B cell (primary cell): ENCODE measurements at regions not wholly inside any gene's neighbourhood (a gene's known extent, or its start where the extent isn't known, plus 50 kb on each side); places are given as distances from the start of the nearest gene placed in this dataset.

ENCODE experiments used
- ATAC-seq: fragments of 200-7000 bp; cut with Tn5 transposase; one replicate; pipeline ENCODE4 v1.10.0; 2021; ENCODE audit warnings: low read depth, mild to moderate bottlenecking, moderate number of reproducible peaks, moderate library complexity
- CTCF ChIA-PET: fragments of 350-600 bp; sonication (Branson Sonifier 250); formaldehyde crosslinking; loops from one replicate; lab custom pipeline; 2021; ENCODE audit warnings: antibody characterized with exemption, inconsistent platforms; lab: Charles Lee
- POLR2A ChIA-PET: fragments of 350-600 bp; sonication (Branson Sonifier 250); formaldehyde crosslinking; loops from one replicate; lab custom pipeline; 2021; ENCODE audit warnings: antibody characterized with exemption; lab: Charles Lee
- DNase-seq: peaks from one replicate; pipeline ENCODE4 v3.0.0; 2013
- H2AFZ ChIP-seq: 2 replicates; pipeline ENCODE4 v1.6.1; 2012; ENCODE audit warnings: mild to moderate bottlenecking, low read depth, low read length; ENCODE audit not compliant: insufficient read depth, poor library complexity, severe bottlenecking
- H3K27ac ChIP-seq, 2 donors: 1 replicate in 1 of 2; 2 replicates in 1 of 2; pipeline ENCODE4 v1.5.1; 2012 to 2013; ENCODE audit warnings: low read length in 2 of 2, mild to moderate bottlenecking in 2 of 2, moderate library complexity in 1 of 2
- H3K27me3 ChIP-seq, 4 experiments: fragments of 200-600 bp in 1 of 4; sonication (generic) in 1 of 4; replicated peaks in 1 of 4; 1 replicate in 2 of 4; 2 replicates in 2 of 4; pipeline versions ENCODE4 v1.6.1 to v1.7.0; 2013 to 2016; ENCODE audit warnings: low read length in 3 of 4, mild to moderate bottlenecking in 2 of 4, mixed read lengths in 1 of 4, moderate library complexity in 1 of 4; ENCODE audit not compliant: insufficient read depth in 4 of 4, control insufficient read depth in 3 of 4; ENCODE audit errors: control extremely low read depth in 1 of 4
- H3K36me3 ChIP-seq, 2 experiments: replicated peaks in 1 of 2; 1 replicate in 1 of 2; 2 replicates in 1 of 2; pipeline versions ENCODE4 v1.6.1 to v1.7.1; 2013; ENCODE audit warnings: low read length in 1 of 2; ENCODE audit not compliant: insufficient read depth in 2 of 2, control insufficient read depth in 1 of 2; ENCODE audit errors: control extremely low read depth in 1 of 2, extremely low read depth in 1 of 2
- H3K4me1 ChIP-seq, 2 donors: fragments of 200-600 bp in 1 of 2; sonication (generic) in 1 of 2; 1 replicate in 1 of 2; 2 replicates in 1 of 2; pipeline versions ENCODE4 v1.5.1 to v1.6.1; 2013 to 2017; ENCODE audit warnings: low read length in 2 of 2; ENCODE audit not compliant: control insufficient read depth in 2 of 2, insufficient read depth in 2 of 2
- H3K4me2 ChIP-seq: replicated peaks from 2 replicates; pipeline ENCODE3; 2012; ENCODE audit warnings: mild to moderate bottlenecking, low read depth, low read length; ENCODE audit not compliant: poor library complexity, severe bottlenecking
- H3K4me3 ChIP-seq, 5 experiments: fragments of 200-600 bp in 1 of 5; sonication (generic) in 1 of 5; 1 replicate in 3 of 5; 2 replicates in 2 of 5; pipeline versions ENCODE4 v1.5.1 to v1.7.0; 2011 to 2016; ENCODE audit warnings: low read length in 4 of 5, mild to moderate bottlenecking in 4 of 5, low read depth in 2 of 5, control low read depth in 1 of 5, moderate library complexity in 1 of 5; ENCODE audit not compliant: insufficient read depth in 1 of 5; ENCODE audit errors: control extremely low read depth in 1 of 5, extremely low read depth in 1 of 5
- H3K79me2 ChIP-seq: fragments of 200-600 bp; sonication (generic); one replicate; pipeline ENCODE4 v1.6.0; 2016; ENCODE audit warnings: low read length; ENCODE audit not compliant: control insufficient read depth, insufficient read depth
- H3K9ac ChIP-seq: fragments of 200-600 bp; sonication (generic); 2 replicates; pipeline ENCODE4 v1.6.1; 2017; ENCODE audit warnings: mild to moderate bottlenecking, low read length, moderate library complexity
- H3K9me3 ChIP-seq, 3 donors: one replicate each; pipeline versions ENCODE4 v1.6.1 to v1.7.1; 2013; ENCODE audit warnings: low read length in 2 of 3; ENCODE audit not compliant: control insufficient read depth in 2 of 3, insufficient read depth in 1 of 3; ENCODE audit errors: control extremely low read depth in 1 of 3
- H4K20me1 ChIP-seq: 2 replicates; pipeline ENCODE4 v1.6.0; 2012; ENCODE audit warnings: mild to moderate bottlenecking, low read length; ENCODE audit not compliant: insufficient read depth, control insufficient read depth, poor library complexity, severe bottlenecking
- H3K27ac Mint-ChIP-seq: one replicate; pipeline ENCODE4 v1.8.0; 2021; ENCODE audit warnings: mixed read lengths
- H3K27me3 Mint-ChIP-seq: one replicate; pipeline ENCODE4 v1.8.0; 2021; ENCODE audit warnings: mixed read lengths
- H3K4me1 Mint-ChIP-seq: one replicate; pipeline ENCODE4 v1.8.0; 2021; ENCODE audit warnings: mixed read lengths
- H3K4me3 Mint-ChIP-seq: one replicate; pipeline ENCODE4 v1.8.0; 2021; ENCODE audit warnings: mixed read lengths
- H3K9me3 Mint-ChIP-seq: one replicate; pipeline ENCODE4 v1.8.0; 2022; ENCODE audit warnings: mixed read lengths; ENCODE audit not compliant: insufficient read depth
- CTCF ChIP-seq: fragments of 200-600 bp; IDR thresholded peaks from one replicate; pipeline ENCODE4 v1.8.0; 2022; ENCODE audit warnings: antibody characterized with exemption, mild to moderate bottlenecking
- EZH2 ChIP-seq: IDR thresholded peaks from 2 replicates; pipeline ENCODE4 v1.6.1; 2012; ENCODE audit warnings: borderline replicate concordance, low read depth, mild to moderate bottlenecking, moderate library complexity, low read length; ENCODE audit not compliant: insufficient read depth, poor library complexity, severe bottlenecking
- WGBS: methylation state at CpG from one replicate; pipeline ENCODE4 v1.1.5; 2013; ENCODE audit warnings: missing lambda C conversion rate; ENCODE audit not compliant: insufficient coverage; 5-methylcytosine and 5-hydroxymethylcytosine counted together
- intact Hi-C: fragments of 100-400 bp; cut with micrococcal nuclease; formaldehyde crosslinking; loops from one replicate; pipeline ENCODE4 v1.10.0; 2022

DNA sequence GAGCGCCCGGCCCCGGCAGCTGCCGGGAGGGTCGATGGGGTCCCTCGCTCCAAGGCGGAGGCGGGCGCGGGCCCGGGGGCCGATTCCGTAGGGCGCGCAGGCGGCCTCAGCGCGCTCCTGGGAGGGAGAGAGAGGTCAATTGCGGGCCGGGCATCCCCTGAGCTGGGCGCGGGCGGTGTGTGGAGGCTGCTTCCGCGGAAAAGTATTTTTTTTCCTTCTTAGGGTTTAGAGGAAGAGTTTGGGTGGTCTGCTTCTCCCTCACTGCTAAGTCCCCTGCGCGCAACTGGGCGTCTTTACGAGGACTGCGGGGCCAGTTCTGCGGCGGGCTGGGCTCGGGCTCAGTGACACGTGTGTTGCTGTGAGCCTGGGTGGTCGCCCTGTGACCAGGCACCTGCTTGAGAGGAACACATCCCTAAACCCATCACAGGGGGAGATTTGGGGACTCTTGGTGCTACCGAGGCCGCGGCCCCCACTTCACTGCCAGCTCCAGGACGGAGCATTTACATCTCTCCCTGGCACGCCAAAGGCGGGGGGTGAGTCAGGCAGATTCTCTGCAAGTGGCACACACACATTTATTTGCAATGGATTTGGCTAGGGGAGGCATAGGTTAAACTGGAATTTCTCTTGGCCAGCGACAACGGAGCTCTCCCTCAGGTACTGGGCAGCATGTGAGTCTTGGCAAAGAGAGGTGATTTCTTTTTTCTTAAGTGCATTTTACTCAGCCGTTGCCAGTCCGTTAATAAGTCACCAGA is 151.2 kb upstream of the SLC4A4 start:
- Histone ChIP-seq H4K20me1 (no peaks in the 10 kb centered on the region), H3K79me2 (no peaks in the 10 kb centered on the region), H3K36me3 (no peaks in the 10 kb centered on the region), H2AFZ (peak overlapping the region; percentile 73), H3K27ac (no peak overlapping the region), H3K9ac (peak overlapping the region; percentile 56), H3K9me3 (no peaks in the 10 kb centered on the region), H3K4me2 (peak overlapping the region; percentile 93), H3K4me3 (peak overlapping the region in 4 of 5 experiments; percentile 6 to 61 (median 57)), H3K27me3 (peaks cover 0 to 46% (median 26%) of the 10 kb centered on the region in 4 experiments), H3K4me1 (peaks cover 15 to 19% of the 10 kb centered on the region in 2 donors)
- Mint-ChIP-seq H3K4me3 (peak overlapping the region; percentile 84), H3K4me1 (peaks cover 23% of the 10 kb centered on the region), H3K27me3 (peaks cover 57% of the 10 kb centered on the region), H3K9me3 (no peaks in the 10 kb centered on the region), H3K27ac (no peak overlapping the region)
- peak; percentile 45 for DNase-seq
- intact Hi-C loops = loop anchor here (5.0 kb wide), 1 partner anchor 195 kb away; the partner anchor contains the start of gene DCK
- ChIA-PET CTCF (interaction anchor here (0.6 to 1.5 kb wide), 2 partner anchors 203 to 528 kb away, joined by 3 read pairs; no protein-coding TSS in a partner anchor), POLR2A (no interaction called here)
- ATAC-seq = peak; percentile 26
- TF ChIP-seq CTCF (no peak), EZH2 (no peak)
- 1% methylated on average over 39 of the region's 45 CpGs for WGBS

DNA sequence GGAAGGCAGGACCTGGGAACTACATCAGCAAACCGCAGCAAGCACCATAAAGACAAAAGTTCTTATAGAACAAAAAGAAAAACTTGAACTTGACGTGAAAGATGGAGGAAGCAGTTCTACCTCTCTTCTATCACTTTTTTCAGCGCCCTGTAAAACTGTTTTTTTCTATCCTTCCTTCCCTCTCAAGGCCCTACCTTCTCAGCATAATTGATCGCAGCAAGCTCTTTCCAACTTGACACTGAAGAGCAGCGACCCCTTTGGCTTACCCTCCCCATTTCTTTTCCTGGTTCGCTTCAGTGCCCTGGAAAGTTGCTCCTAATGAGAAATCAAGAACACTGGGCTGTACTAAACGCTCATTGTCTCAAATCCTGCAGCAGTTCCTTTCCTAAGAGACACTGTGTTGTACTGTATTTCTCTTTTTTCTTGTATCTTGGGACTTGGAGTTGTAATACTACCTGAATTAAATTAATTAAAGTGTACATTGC is 150.6 kb upstream of the SLC4A4 start:
- Mint-ChIP-seq H3K4me3 (peak overlapping the region; percentile 84), H3K27ac (no peak overlapping the region), H3K27me3 (peaks cover 60% of the 10 kb centered on the region), H3K4me1 (peaks cover 23% of the 10 kb centered on the region), H3K9me3 (no peaks in the 10 kb centered on the region)
- intact Hi-C loops = loop anchor here (5.0 kb wide), 1 partner anchor 196 kb away; the partner anchor contains the start of gene DCK
- Histone ChIP-seq H3K36me3 (no peaks in the 10 kb centered on the region), H3K9ac (peak overlapping the region; percentile 56), H2AFZ (peak overlapping the region; percentile 73), H3K9me3 (no peaks in the 10 kb centered on the region), H4K20me1 (no peaks in the 10 kb centered on the region), H3K27ac (no peak overlapping the region), H3K4me3 (peak overlapping the region in 4 of 5 experiments; percentile 2 to 61 (median 29)), H3K27me3 (peaks cover 0 to 46% (median 26%) of the 10 kb centered on the region in 4 experiments), H3K79me2 (no peaks in the 10 kb centered on the region), H3K4me1 (peaks cover 15 to 19% of the 10 kb centered on the region in 2 donors), H3K4me2 (peak overlapping the region; percentile 93)
- ATAC-seq (no peak), DNase-seq (no peak)
- POLR2A ChIA-PET = no interaction called here
- 8% methylated on average over 5 of the region's 7 CpGs for WGBS
- no peak for TF ChIP-seq CTCF
- no peak for TF ChIP-seq EZH2
- CTCF ChIA-PET = interaction anchor here (0.6 to 1.5 kb wide), 2 partner anchors 204 to 528 kb away, joined by 3 read pairs; no protein-coding TSS in a partner anchor
